K562 (cell line): ENCODE measurements at regions not wholly inside any gene's neighbourhood (a gene's known extent, or its start where the extent isn't known, plus 50 kb on each side); places are given as distances from the start of the nearest gene placed in this dataset.
A peak's percentile ranks its signal among the peaks of the same experiment; 100 is the strongest.

Source experiments
- ATAC-seq: fragments of 200-7000 bp; cut with Tn5 transposase; 3 replicates; pipeline ENCODE4 v1.9.1; 2020; ENCODE audit warnings: moderate library complexity
- BruUV-seq: library from RNA; stranded (reverse); fragments of 400-500 nt; replicated peaks from 2 replicates; lab custom pipeline; 2021; lab: Mats Ljungman, UMichigan
- CTCF ChIA-PET: fragments of 300-600 bp; formaldehyde crosslinking; extraction: SDS; loops from one replicate; lab custom pipeline; 2021; ENCODE audit warnings: low intra/inter-chr PET ratio; lab: Yijun Ruan, JAX
- POLR2A ChIA-PET: fragments of 300-600, 350-650 bp; sonication (Branson Sonifier 250); formaldehyde crosslinking; extraction: SDS; loops from one replicate; lab custom pipeline; 2021; ENCODE audit warnings: antibody characterized with exemption, inconsistent platforms; lab: Yijun Ruan, JAX
- DNase-seq, 4 experiments: peaks; one replicate each; pipeline versions ENCODE4 v3.0.0 to v3.0.0-alpha.2; 2011 to 2018; ENCODE audit warnings: low spot score in 3 of 4, mixed read lengths in 3 of 4; ENCODE audit errors: extremely low read depth in 1 of 4
- FAIRE-seq: peaks from 2 replicates; lab custom pipeline; 2011; peaks lifted over from hg19 to GRCh38; lab: Jason Lieb, UNC
- H2AFZ ChIP-seq: 2 replicates; pipeline ENCODE4 v1.6.0; 2011; ENCODE audit warnings: low read depth, low read length, control low read depth, inconsistent platforms
- H3K27ac ChIP-seq: fragments of 200-600 bp; 3 replicates; pipeline ENCODE4 v1.8.0; 2011; ENCODE audit warnings: low read depth, mild to moderate bottlenecking, control low read depth, inconsistent platforms, low read length, moderate library complexity, mixed read lengths; ENCODE audit errors: extremely low read depth
- H3K27me3 ChIP-seq, 2 experiments: fragments of 300-600 bp in 1 of 2; 2 replicates in 1 of 2; 3 replicates in 1 of 2; pipeline versions ENCODE4 v1.6.0 to v1.8.0; 2011; ENCODE audit warnings: inconsistent platforms in 2 of 2, low read length in 2 of 2, mild to moderate bottlenecking in 1 of 2, mixed read lengths in 1 of 2, moderate library complexity in 1 of 2; ENCODE audit not compliant: control insufficient read depth in 2 of 2, insufficient read depth in 2 of 2
- H3K36me3 ChIP-seq: fragments of 300-600 bp; 3 replicates; pipeline ENCODE4 v1.8.0; 2011; ENCODE audit warnings: mild to moderate bottlenecking, low read length, inconsistent platforms; ENCODE audit not compliant: control insufficient read depth, insufficient read depth
- H3K4me1 ChIP-seq, 2 experiments: fragments of 200-600 bp in 1 of 2; replicated peaks in 1 of 2; 2 replicates in 1 of 2; 3 replicates in 1 of 2; pipeline versions ENCODE4 v1.5.1 to v1.8.0; 2011; ENCODE audit warnings: inconsistent platforms in 2 of 2, low read length in 2 of 2, mild to moderate bottlenecking in 1 of 2, mixed read lengths in 1 of 2, moderate library complexity in 1 of 2; ENCODE audit not compliant: control insufficient read depth in 2 of 2, insufficient read depth in 2 of 2
- H3K4me2 ChIP-seq: 2 replicates; pipeline ENCODE4 v1.6.1; 2011; ENCODE audit warnings: low read length, control low read depth, inconsistent platforms, mixed read lengths; ENCODE audit not compliant: insufficient read depth
- H3K4me3 ChIP-seq: fragments of 200-600 bp; sonication (generic), shearing (Covaris generic); 2 replicates; pipeline ENCODE4 v1.5.1; 2016; ENCODE audit warnings: control low read depth, inconsistent platforms
- H3K79me2 ChIP-seq: fragments of 200-600 bp; 3 replicates; pipeline ENCODE4 v1.8.0; 2011; ENCODE audit warnings: low read length, inconsistent platforms; ENCODE audit not compliant: control insufficient read depth, insufficient read depth
- H3K9ac ChIP-seq, 2 experiments: 2 replicates each; pipeline versions ENCODE4 v1.6.0 to v1.6.1; 2011; ENCODE audit warnings: low read depth in 2 of 2, low read length in 2 of 2, control low read depth in 1 of 2, inconsistent platforms in 1 of 2, mild to moderate bottlenecking in 1 of 2, mixed read lengths in 1 of 2; ENCODE audit not compliant: insufficient read depth in 1 of 2
- H3K9me1 ChIP-seq: one replicate; pipeline ENCODE4 v1.6.0; 2011; ENCODE audit warnings: inconsistent platforms, mild to moderate bottlenecking, low read length, moderate library complexity; ENCODE audit not compliant: control insufficient read depth, insufficient read depth
- H3K9me3 ChIP-seq: replicated peaks from 2 replicates; pipeline ENCODE4 v1.5.1; 2011; ENCODE audit warnings: low read depth, low read length, inconsistent platforms; ENCODE audit not compliant: control insufficient read depth, insufficient read depth
- H4K20me1 ChIP-seq: replicated peaks from 2 replicates; pipeline ENCODE4 v1.6.1; 2011; ENCODE audit warnings: low read length, inconsistent platforms, mixed read lengths; ENCODE audit not compliant: control insufficient read depth, insufficient read depth
- CHD2 ChIP-seq: IDR thresholded peaks from 2 replicates; pipeline ENCODE4 v1.6.1; 2011; ENCODE audit warnings: low read depth, low read length
- MAZ ChIP-seq, 2 experiments: fragments of 450-650 bp in 1 of 2; sonication (generic) in 1 of 2; formaldehyde crosslinking; IDR thresholded peaks in 1 of 2; conservative IDR thresholded peaks in 1 of 2; 2 replicates each; pipeline versions ENCODE4 v1.4.0 to v1.5.0; 2020; ENCODE audit warnings: mild to moderate bottlenecking in 1 of 2, missing genetic modification reagents in 1 of 2
- MCM5 ChIP-seq: fragments of 450-650 bp; IDR thresholded peaks from 2 replicates; pipeline ENCODE4 v1.6.1; 2016; ENCODE audit warnings: low read depth
- PHF21A ChIP-seq: fragments of 450-650 bp; IDR thresholded peaks from 2 replicates; pipeline ENCODE4 v1.6.1; 2017; ENCODE audit warnings: low read depth, borderline replicate concordance
- PRDM10 ChIP-seq: fragments of 450-650 bp; IDR thresholded peaks from 2 replicates; pipeline ENCODE4 v1.6.1; 2018; ENCODE audit not compliant: partially characterized antibody
- PREB ChIP-seq: sonication (generic); formaldehyde crosslinking; IDR thresholded peaks from 2 replicates; pipeline ENCODE4 v1.8.1; 2023; ENCODE audit warnings: mild to moderate bottlenecking, missing genetic modification reagents
- RFX5 ChIP-seq: IDR thresholded peaks from 2 replicates; pipeline ENCODE4 v1.6.1; 2011; ENCODE audit warnings: low read depth, mild to moderate bottlenecking, improper control_type of control experiment, low read length
- ZNF318 ChIP-seq, 2 experiments: fragments of 450-650 bp; IDR thresholded peaks; 2 replicates each; pipeline ENCODE4 v1.6.1; 2016; ENCODE audit warnings: mild to moderate bottlenecking in 2 of 2, borderline replicate concordance in 1 of 2, low read depth in 1 of 2, moderate library complexity in 1 of 2
- WGBS: fragments of 100-300 bp; shearing (Covaris generic); methylation state at CpG from one replicate; pipeline ENCODE4 v1.1.6; 2016; ENCODE audit warnings: low coverage, mixed read lengths; ENCODE audit not compliant: insufficient coverage; ENCODE audit errors: missing lambda C conversion rate; 5-methylcytosine and 5-hydroxymethylcytosine counted together
- in situ Hi-C: fragments of 300-500 bp; cut with MboI; formaldehyde crosslinking; loops from 4 replicates; pipeline ENCODE4 v1.15.0; 2018; ENCODE audit warnings: inconsistent platforms, mixed read lengths
- intact Hi-C: fragments of 100-400 bp; cut with micrococcal nuclease; formaldehyde crosslinking; loops from 2 replicates; pipeline ENCODE4 v1.14.2; 2022

- Histone ChIP-seq H3K4me3 (no peak overlapping the region), H3K36me3 (no peaks in the 10 kb centered on the region), H3K9me1 (no peaks in the 10 kb centered on the region), H3K79me2 (no peaks in the 10 kb centered on the region), H2AFZ (peak overlapping the region; percentile 77), H3K9ac (0 out of 4 replicates have a peak overlapping the region, but pooled peaks of 1 of the 2 experiments have one; percentile 71), H3K27ac (no peak overlapping the region), H3K27me3 (no peaks in the 10 kb centered on the region), H4K20me1 (no peaks in the 10 kb centered on the region), H3K4me2 (0 out of 2 replicates have a peak overlapping the region, but pooled peaks have one; percentile 3), H3K9me3 (no peaks in the 10 kb centered on the region), H3K4me1 (peaks cover 0 to 11% of the 10 kb centered on the region in 2 experiments; a peak in 3 of 5 replicates)
- in situ Hi-C loops (no loop called here), intact Hi-C loops (no loop called here)
- POLR2A ChIA-PET, result interaction anchor here (0.6 to 1.2 kb wide), 2 partner anchors 10 to 21 kb away, joined by 3 to 4 read pairs; no protein-coding TSS in a partner anchor
- CTCF ChIA-PET, result no interaction called here
- no peak for ATAC-seq
- DNase-seq, result no peak
- no peak for FAIRE-seq
- BruUV-seq, result no TSS peak
- 65% methylated on average over 8 of the region's 8 CpGs for WGBS
- TF ChIP-seq MCM5 (no peak), CHD2 (no peak), PRDM10 (no peak), RFX5 (no peak), ZNF318 (IDR thresholded peaks at IDR 0.05; ENCODE audit: borderline replicate concordance in 1 of 2, low read depth in 1 of 2) (no peak), PREB (CRISPR knock-in tag) (no peak), MAZ (CRISPR knock-in tag; conservative IDR thresholded peaks at IDR 0.05 in 1 of 2, IDR thresholded peaks at IDR 0.05 in 1 of 2) (no peak), PHF21A (no peak)
Measured at GRCh38 chr3:194057570-194058188, 78.3 kb upstream of the HES1 start.
